Neutrophil (primary cell): ENCODE measurements at regions not wholly inside any gene's neighbourhood (a gene's known extent, or its start where the extent isn't known, plus 50 kb on each side); places are given as distances from the start of the nearest gene placed in this dataset.

Source experiments
- H3K27ac ChIP-seq: fragments of 200-600 bp; sonication (generic); 2 replicates; pipeline ENCODE4 v1.5.1; 2016; ENCODE audit warnings: mild to moderate bottlenecking, moderate library complexity
- H3K27me3 ChIP-seq: fragments of 200-600 bp; sonication (generic); 2 replicates; pipeline ENCODE4 v1.6.0; 2016; ENCODE audit warnings: mild to moderate bottlenecking
- H3K36me3 ChIP-seq: fragments of 200-600 bp; sonication (generic); 2 replicates; pipeline ENCODE4 v1.5.1; 2017
- H3K4me1 ChIP-seq, 2 experiments: fragments of 200-600 bp in 1 of 2; sonication (generic) in 1 of 2; 1 replicate in 1 of 2; 2 replicates in 1 of 2; pipeline versions ENCODE4 v1.5.1 to v1.6.1; 2013 to 2016; ENCODE audit warnings: low read depth in 1 of 2, low read length in 1 of 2, mild to moderate bottlenecking in 1 of 2, moderate library complexity in 1 of 2; ENCODE audit not compliant: control insufficient read depth in 1 of 2, insufficient read depth in 1 of 2
- H3K4me3 ChIP-seq, 2 experiments: fragments of 200-600 bp in 1 of 2; sonication (generic) in 1 of 2; 1 replicate in 1 of 2; 2 replicates in 1 of 2; pipeline ENCODE4 v1.5.1; 2013 to 2016; ENCODE audit warnings: low read depth in 1 of 2, low read length in 1 of 2, mild to moderate bottlenecking in 1 of 2, moderate library complexity in 1 of 2
- H3K9me3 ChIP-seq: fragments of 200-600 bp; sonication (generic); 2 replicates; pipeline ENCODE4 v1.5.1; 2016
- TF ChIP-seq, protein P1 (sequence below): fragments of 200-600 bp; sonication (generic); IDR thresholded peaks from 2 replicates; pipeline ENCODE4 v1.5.1; 2016; ENCODE audit warnings: antibody characterized with exemption

DNA sequence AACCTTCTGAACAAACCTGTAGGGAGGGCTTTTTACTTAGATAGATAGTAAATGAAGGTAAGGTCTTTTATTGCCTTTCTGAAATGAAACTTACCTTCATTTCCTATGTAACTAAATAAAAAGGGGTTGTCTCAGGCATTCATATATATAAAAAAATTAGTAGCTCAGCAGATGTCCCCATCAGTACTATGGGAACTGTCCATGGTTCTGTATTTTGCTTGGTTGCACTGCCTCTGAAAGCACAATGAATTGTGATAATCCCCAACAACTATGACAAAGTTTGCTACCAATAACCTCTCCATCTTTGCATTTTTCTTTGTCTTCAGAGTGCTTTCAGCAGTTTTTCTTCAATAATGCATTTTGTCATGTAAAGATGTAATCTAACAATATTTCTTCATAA, 222.4 kb downstream of the SLIT2 start:
- no peaks in the 10 kb centered on the region for H3K9me3 ChIP-seq
- H3K27me3 ChIP-seq = no peaks in the 10 kb centered on the region
- no peak overlapping the region for H3K27ac ChIP-seq
- H3K4me3 ChIP-seq = no peak overlapping the region
- no peaks in the 10 kb centered on the region for H3K4me1 ChIP-seq
- TF ChIP-seq, protein P1, sequence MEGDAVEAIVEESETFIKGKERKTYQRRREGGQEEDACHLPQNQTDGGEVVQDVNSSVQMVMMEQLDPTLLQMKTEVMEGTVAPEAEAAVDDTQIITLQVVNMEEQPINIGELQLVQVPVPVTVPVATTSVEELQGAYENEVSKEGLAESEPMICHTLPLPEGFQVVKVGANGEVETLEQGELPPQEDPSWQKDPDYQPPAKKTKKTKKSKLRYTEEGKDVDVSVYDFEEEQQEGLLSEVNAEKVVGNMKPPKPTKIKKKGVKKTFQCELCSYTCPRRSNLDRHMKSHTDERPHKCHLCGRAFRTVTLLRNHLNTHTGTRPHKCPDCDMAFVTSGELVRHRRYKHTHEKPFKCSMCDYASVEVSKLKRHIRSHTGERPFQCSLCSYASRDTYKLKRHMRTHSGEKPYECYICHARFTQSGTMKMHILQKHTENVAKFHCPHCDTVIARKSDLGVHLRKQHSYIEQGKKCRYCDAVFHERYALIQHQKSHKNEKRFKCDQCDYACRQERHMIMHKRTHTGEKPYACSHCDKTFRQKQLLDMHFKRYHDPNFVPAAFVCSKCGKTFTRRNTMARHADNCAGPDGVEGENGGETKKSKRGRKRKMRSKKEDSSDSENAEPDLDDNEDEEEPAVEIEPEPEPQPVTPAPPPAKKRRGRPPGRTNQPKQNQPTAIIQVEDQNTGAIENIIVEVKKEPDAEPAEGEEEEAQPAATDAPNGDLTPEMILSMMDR = no peak
- H3K36me3 ChIP-seq = no peaks in the 10 kb centered on the region

DNA sequence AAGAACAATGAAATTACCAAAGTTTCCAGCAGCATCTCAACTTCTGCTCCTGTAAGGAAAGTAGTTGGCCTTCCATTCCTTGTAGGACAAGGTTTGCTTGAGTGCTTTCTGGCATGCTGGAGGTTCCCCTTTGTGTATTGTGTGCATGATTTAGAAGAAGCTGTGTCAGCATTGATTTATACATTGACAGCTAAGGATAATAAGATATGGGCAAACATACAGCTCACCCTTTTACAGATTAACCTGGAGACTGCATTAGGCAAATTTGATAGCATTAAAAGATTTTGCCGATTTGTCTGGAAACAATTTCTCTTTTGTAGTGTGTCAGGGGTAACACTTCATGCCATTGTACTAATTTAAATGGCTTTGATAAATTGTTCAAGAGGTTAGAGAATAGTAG, 221.8 kb upstream of the PACRGL start:
- Histone ChIP-seq H3K36me3 (no peaks in the 10 kb centered on the region), H3K27ac (no peak overlapping the region)

DNA sequence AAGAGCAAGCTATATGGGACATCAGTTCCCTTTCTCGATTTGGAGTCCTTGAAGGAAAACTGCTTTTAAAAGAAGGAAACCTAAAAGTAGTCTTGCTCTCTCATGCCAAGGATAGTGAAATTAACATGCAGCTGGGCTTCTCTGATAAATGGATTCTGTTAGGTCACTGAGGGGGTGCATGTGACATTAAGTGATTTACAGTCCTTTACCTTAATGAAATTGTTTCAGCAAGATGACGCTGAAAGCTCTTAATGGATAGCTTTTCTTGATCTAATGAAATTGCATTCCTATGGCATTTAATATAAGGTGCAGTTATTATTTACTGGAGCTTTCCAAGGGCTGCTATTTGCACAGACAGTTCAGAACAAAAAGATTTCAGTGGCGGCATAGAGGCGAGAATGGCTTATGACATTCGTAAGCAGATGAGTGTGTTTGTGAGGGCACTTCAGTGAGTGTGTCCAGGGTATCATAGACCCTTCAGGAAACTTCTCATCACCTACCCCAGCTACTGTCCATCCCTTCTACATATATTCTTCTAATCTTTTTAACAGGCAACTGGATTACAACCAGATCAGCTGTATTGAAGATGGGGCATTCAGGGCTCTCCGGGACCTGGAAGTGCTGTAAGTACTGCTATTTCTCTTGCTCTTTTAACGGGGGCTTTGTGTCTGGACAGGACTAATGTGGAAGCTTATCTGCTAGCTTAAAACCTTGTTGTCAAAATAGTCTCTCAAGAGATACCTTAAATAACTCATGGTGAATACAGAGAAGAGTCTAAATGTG, 219.9 kb upstream of the PACRGL start:
- Histone ChIP-seq H3K36me3 (no peaks in the 10 kb centered on the region), H3K27ac (no peak overlapping the region), H3K4me3 (no peak overlapping the region), H3K9me3 (no peaks in the 10 kb centered on the region), H3K27me3 (no peaks in the 10 kb centered on the region), H3K4me1 (no peaks in the 10 kb centered on the region)
- TF ChIP-seq, protein P1 = no peak

More for the DNA sequence above, 221.8 kb upstream of the PACRGL start:
- no peaks in the 10 kb centered on the region for H3K4me1 ChIP-seq
- no peaks in the 10 kb centered on the region for H3K9me3 ChIP-seq
- no peak overlapping the region for H3K4me3 ChIP-seq
- H3K27me3 ChIP-seq = no peaks in the 10 kb centered on the region
- TF ChIP-seq, protein P1 = no peak

DNA sequence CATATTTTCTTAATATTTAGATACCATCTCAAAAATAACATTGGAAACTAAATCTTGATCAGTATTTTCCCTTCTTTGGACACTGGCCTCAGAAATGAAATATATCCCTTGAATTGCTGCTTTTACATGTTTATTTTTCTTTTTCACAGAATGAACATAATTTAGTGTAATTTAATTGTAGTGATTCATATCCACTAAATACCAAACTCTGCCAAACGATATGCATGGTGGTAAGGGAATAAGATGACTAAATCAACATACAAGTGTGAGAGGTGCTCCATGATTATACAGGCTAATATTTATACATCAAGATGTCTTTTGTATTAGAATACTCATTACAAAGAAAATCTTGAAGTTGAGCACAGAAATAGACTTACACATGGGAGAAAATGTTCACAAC, 216.8 kb upstream of the PACRGL start:
- Histone ChIP-seq H3K27ac (no peak overlapping the region), H3K36me3 (no peaks in the 10 kb centered on the region), H3K4me3 (no peak overlapping the region), H3K9me3 (no peaks in the 10 kb centered on the region), H3K4me1 (no peaks in the 10 kb centered on the region), H3K27me3 (no peaks in the 10 kb centered on the region)
- TF ChIP-seq, protein P1 = no peak

DNA sequence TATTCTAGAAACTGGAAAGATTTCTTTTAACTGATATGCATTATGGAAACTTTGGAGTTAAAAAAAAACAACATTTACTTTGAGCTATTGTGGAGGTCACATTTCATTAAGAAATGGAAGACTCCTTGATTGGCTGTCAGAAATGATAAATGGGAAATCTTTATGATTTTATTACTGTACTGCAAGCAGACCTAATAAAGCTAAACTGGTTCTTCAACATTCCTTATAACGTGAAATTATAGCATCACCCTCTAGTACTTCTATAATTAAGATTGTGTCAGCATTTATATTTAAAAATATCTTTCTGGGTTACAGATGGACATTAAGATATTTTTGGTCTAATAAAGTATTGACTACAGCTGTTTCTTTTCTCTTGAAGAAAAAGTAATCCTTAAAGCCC, 213.8 kb upstream of the PACRGL start:
- TF ChIP-seq, protein P1 = no peak
- no peak overlapping the region for H3K27ac ChIP-seq

More for the DNA sequence above, 213.8 kb upstream of the PACRGL start:
- Histone ChIP-seq H3K4me1 (no peaks in the 10 kb centered on the region), H3K27me3 (no peaks in the 10 kb centered on the region), H3K36me3 (no peaks in the 10 kb centered on the region), H3K4me3 (no peak overlapping the region), H3K9me3 (no peaks in the 10 kb centered on the region)
